Embryonic facial prominence (tissue), 1 donor: ENCODE measurements at regions not wholly inside any gene's neighbourhood (a gene's known extent, or its start where the extent isn't known, plus 50 kb on each side); places are given as distances from the start of the nearest gene placed in this dataset.

Experiments used
- DNase-seq: peaks from one replicate; pipeline ENCODE4 v3.0.0-alpha.2; 2016; ENCODE audit errors: extremely low spot score

GRCh38 chr20:9920866-9921265 lies 82.0 kb upstream of the PAK5 start:
- no peak for DNase-seq

DNA sequence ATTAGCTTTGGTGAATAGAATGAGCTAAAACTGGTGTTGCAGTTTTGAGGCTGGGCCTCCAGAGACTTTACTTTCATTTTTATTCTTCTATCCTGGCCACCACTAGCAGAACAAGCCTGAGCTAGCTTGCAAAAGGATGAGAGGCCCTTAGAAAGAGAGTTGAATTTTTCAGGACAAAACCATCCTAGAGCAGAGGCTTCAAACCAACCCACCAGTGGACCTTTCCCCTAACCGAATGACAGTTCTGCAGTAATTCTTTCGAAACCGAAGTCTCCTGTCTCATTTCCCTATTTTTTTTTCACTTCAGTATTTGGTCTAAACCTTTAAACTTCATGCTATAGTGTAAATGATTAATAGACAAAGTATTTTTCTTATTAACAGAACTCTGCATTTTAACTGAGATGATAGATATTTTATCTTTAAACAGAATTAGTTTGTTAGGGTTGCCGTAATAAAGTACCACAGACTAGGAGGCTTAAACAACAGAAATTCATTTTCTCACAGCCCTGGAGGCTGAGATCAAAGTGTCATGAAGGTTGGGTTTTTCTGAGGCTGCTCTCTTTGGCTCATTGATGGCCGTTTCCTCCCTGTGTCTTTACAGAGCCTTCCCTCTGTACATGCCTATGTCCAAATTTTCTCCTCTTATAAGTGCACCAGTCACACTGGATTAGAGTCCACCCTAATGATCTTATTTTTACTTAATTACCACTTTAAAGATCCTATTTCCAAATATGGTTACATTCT lies 80.6 kb upstream of the PAK5 start:
- no peak for DNase-seq

- no peak for DNase-seq
These were observed 79.5 kb upstream of the PAK5 start for GRCh38 chr20:9918348-9918747.

GRCh38 chr20:9916761-9917160 lies 77.9 kb upstream of the PAK5 start:
- no peak for DNase-seq

DNA sequence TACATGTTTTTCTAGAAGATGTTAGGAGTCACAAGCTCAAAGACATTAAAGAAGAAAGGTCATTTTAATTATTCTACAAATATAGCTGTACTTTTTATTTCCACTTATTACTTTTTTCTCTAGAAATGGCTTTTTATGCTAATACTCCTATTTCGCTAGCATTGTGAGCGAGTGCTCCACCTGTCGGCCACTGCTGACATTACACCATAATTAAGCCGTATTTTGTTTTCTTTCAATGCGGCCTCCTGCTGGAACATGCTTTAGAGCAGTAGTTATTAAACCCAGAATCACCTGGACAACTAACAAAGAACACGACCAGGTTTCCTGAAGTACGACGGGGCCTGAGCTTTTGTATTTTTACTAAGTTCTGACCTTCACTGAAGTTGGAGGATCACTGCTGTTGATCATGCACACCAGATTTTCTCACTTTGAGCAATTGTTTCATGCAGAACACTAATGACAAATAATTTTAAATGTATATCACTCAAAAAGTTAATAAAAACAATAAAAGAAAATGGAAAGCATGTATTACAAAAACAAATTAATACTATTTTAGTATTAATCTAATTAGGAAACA lies 74.1 kb upstream of the PAK5 start:
- DNase-seq, result no peak

DNA sequence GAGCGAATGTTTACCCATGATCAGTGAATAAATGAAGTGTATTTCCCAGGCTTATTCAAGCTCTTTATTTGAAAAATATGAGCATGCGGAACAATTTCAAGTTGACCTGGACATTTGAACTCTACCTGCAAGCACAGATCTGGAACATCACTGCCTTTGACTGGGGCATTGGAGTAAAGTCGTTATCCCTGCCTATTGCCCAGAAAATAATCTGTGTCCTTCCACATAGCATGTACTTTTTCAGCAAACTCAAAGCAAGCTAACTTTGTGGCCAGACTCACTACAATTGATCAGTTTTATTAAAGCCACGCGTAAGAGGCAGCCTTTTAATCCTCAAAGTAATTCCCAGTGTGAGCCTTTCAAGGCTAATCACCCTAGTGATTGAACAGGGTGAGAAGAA lies 73.4 kb upstream of the PAK5 start:
- no peak for DNase-seq

GRCh38 chr20:9911519-9911918 lies 72.6 kb upstream of the PAK5 start:
- no peak for DNase-seq

DNA sequence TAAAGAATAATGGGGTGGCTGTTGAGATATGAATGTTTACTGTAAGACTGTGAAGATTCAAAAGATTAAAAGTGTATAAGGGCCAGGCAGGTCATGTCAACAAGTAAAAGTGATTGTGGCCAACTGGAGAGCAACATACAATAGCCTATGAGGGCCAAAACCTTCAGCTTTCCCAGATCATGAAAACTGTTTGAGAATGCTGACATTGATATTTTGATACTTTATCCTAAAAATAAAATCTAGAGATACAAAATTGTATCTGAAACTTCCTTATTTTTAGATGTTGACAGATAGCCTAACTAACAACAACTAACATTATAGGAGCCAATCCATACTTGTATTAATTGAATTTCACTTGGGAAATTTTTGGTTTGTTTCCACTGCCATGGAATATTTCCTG lies 70.3 kb upstream of the PAK5 start:
- DNase-seq, result no peak

GRCh38 chr20:9903048-9903655 lies 64.3 kb upstream of the PAK5 start:
- no peak for DNase-seq

DNA sequence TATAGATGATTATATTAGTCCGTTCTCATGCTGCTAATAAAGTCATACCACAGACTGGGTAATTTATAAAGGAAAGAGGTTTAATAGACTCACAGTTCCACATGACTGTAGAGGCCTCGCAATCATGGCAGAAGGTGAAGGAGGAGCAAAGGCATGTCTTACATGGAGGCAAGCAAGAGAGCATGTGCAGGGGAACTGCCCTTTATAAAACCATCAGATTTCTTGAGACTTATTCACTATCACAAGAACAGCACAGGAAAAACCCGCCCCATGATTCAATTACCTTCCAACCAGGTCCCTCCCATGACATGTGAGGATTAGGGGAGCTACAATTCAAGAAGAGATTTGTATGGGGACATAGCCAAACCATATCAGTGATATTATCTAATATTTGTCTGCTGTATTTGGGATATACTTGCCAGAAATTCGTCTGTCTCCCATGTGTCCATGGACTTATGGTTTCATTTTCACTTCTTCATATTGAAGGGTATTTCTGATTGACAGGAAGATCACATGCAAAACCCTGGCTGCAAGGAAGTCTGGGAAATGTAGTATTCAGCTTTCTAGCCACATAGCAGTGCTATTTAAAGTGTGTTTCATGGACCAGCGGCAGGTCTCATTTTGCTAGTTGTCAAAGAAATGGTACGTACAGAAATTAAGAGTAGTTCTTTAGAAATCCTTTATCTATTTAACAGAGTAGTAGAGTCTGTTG lies 50.5 kb upstream of the PAK5 start:
- DNase-seq, result no peak
